ENCODE measurements at regions not wholly inside any gene's neighbourhood (a gene's known extent, or its start where the extent isn't known, plus 50 kb on each side); places are given as distances from the start of the nearest gene placed in this dataset.

GRCh38 chr2:225781145-225781544 is 381.6 kb downstream of the NYAP2 start:
- no peak overlapping the region for H2BK5ac ChIP-seq (ENCODE audit: insufficient read length, low read length)
- H3K79me2 ChIP-seq (ENCODE audit: insufficient read depth, low read length), result no peaks in the 10 kb centered on the region
- Mint-ChIP-seq H3K27ac (no peak overlapping the region), H3K36me3 (ENCODE audit: insufficient read depth in 1 of 3, low read depth in 3 of 3) (no peaks in the 10 kb centered on the region), H3K4me1 (peaks cover 3 to 5% of the 10 kb centered on the region in 2 experiments; a peak in 3 of 4 replicates), H3K9me3 (no peaks in the 10 kb centered on the region), H3K27me3 (ENCODE audit: low read depth) (no peaks in the 10 kb centered on the region), H3K4me3 (no peak overlapping the region)
- no CpG with 5 or more reads among the region's 2 CpGs for WGBS (ENCODE audit: extremely low coverage, insufficient read length, low lambda C conversion rate)
- no peak overlapping the region for H3K23ac ChIP-seq (ENCODE audit: insufficient read length, low read depth, low read length)
- no peak overlapping the region for H3K56ac ChIP-seq (ENCODE audit: insufficient read length, low read depth, low read length)
- H4K5ac ChIP-seq (ENCODE audit: insufficient read length, low read depth, low read length), result no peak overlapping the region
- no peak overlapping the region for H2BK120ac ChIP-seq (ENCODE audit: low read depth, low read length, poor library complexity, severe bottlenecking)
- no peaks in the 10 kb centered on the region for H3K79me1 ChIP-seq (ENCODE audit: insufficient read depth, low read depth, low read length, poor library complexity, severe bottlenecking)
- no peaks in the 10 kb centered on the region for H3K9me3 ChIP-seq (ENCODE audit: control insufficient read depth, low read depth, low read length)
- H3K9ac ChIP-seq (ENCODE audit: extremely low read depth, insufficient read length, low read length), result no peak overlapping the region
- no peaks in the 10 kb centered on the region for H3K27me3 ChIP-seq (ENCODE audit: insufficient read depth, low read length)
- H3K18ac ChIP-seq (ENCODE audit: insufficient read length, low read depth, low read length), result no peak overlapping the region
- no peak overlapping the region for H3K27ac ChIP-seq (ENCODE audit: insufficient read length, low read depth, low read length)
- H2BK20ac ChIP-seq (ENCODE audit: low read depth, low read length, poor library complexity, severe bottlenecking), result no peak overlapping the region
- no peak overlapping the region for H2AFZ ChIP-seq (ENCODE audit: low read length)
- H2BK12ac ChIP-seq (ENCODE audit: insufficient read length, low read depth, low read length), result no peak overlapping the region
- no peak overlapping the region for H4K91ac ChIP-seq (ENCODE audit: insufficient read length, low read depth, low read length)
- H2BK15ac ChIP-seq (ENCODE audit: low read depth, low read length), result no peak overlapping the region
- no peak overlapping the region for H3K4ac ChIP-seq (ENCODE audit: low read depth, low read length)
- no peaks in the 10 kb centered on the region for H4K20me1 ChIP-seq (ENCODE audit: control insufficient read depth, insufficient read depth, insufficient read length)
- no peaks in the 10 kb centered on the region for H3K23me2 ChIP-seq (ENCODE audit: insufficient read length, low read depth, low read length, poor library complexity, severe bottlenecking)
- no peak for TF ChIP-seq CTCF (conservative IDR thresholded peaks at IDR 0.05)
- no peak overlapping the region for H2AK5ac ChIP-seq (ENCODE audit: insufficient read length, low read length)
- H3K14ac ChIP-seq (ENCODE audit: insufficient read depth, low read length), result no peak overlapping the region
- H3K4me1 ChIP-seq (ENCODE audit: insufficient read depth, low read length), result no peaks in the 10 kb centered on the region
- DNase-seq, result no peak
- no peak overlapping the region for H3T11ph ChIP-seq (ENCODE audit: low read length)
- H4K8ac ChIP-seq (replicated peaks; ENCODE audit: insufficient read length, low read depth, low read length), result no peak overlapping the region
- H3K4me2 ChIP-seq (ENCODE audit: insufficient read depth, insufficient read length, low read length), result no peak overlapping the region

Measured in H9 (cell line).